IgD-negative memory B cell (primary cell): ENCODE measurements at regions not wholly inside any gene's neighbourhood (a gene's known extent, or its start where the extent isn't known, plus 50 kb on each side); places are given as distances from the start of the nearest gene placed in this dataset.

Experiments used
- H3K27ac Mint-ChIP-seq, 3 donors: one replicate each; pipeline ENCODE4 v1.8.0; 2020 to 2022; ENCODE audit warnings: mild to moderate bottlenecking in 3 of 3, mixed read lengths in 3 of 3, moderate library complexity in 1 of 3
- H3K27me3 Mint-ChIP-seq: one replicate; pipeline ENCODE4 v1.8.0; 2021; ENCODE audit warnings: mixed read lengths
- H3K36me3 Mint-ChIP-seq: one replicate; pipeline ENCODE4 v1.8.0; 2020; ENCODE audit warnings: mild to moderate bottlenecking, mixed read lengths
- H3K4me1 Mint-ChIP-seq, 3 donors: one replicate each; pipeline ENCODE4 v1.8.0; 2020 to 2022; ENCODE audit warnings: mixed read lengths in 3 of 3, mild to moderate bottlenecking in 1 of 3
- H3K4me3 Mint-ChIP-seq, 4 donors: one replicate each; pipeline ENCODE4 v1.8.0; 2020 to 2022; ENCODE audit warnings: mild to moderate bottlenecking in 4 of 4, mixed read lengths in 4 of 4, moderate library complexity in 3 of 4
- H3K9me3 Mint-ChIP-seq, 3 donors: one replicate each; pipeline ENCODE4 v1.8.0; 2020 to 2021; ENCODE audit warnings: mixed read lengths in 3 of 3, mild to moderate bottlenecking in 1 of 3

- Mint-ChIP-seq H3K27ac (no peak overlapping the region), H3K36me3 (no peaks in the 10 kb centered on the region), H3K4me1 (no peaks in the 10 kb centered on the region), H3K4me3 (no peak overlapping the region), H3K27me3 (peaks cover 5% of the 10 kb centered on the region), H3K9me3 (peaks cover 0 to 6% (median 3%) of the 10 kb centered on the region in 3 donors)
Measured at GRCh38 chr4:82005158-82005557, 368.6 kb downstream of the HNRNPD start.

- Mint-ChIP-seq H3K4me3 (no peak overlapping the region), H3K27me3 (no peaks in the 10 kb centered on the region), H3K36me3 (no peaks in the 10 kb centered on the region), H3K27ac (no peak overlapping the region), H3K9me3 (peaks cover 0 to 4% (median 0%) of the 10 kb centered on the region in 3 donors), H3K4me1 (no peaks in the 10 kb centered on the region)
Measured at GRCh38 chr4:81997313-81997712, 376.5 kb downstream of the HNRNPD start.

DNA sequence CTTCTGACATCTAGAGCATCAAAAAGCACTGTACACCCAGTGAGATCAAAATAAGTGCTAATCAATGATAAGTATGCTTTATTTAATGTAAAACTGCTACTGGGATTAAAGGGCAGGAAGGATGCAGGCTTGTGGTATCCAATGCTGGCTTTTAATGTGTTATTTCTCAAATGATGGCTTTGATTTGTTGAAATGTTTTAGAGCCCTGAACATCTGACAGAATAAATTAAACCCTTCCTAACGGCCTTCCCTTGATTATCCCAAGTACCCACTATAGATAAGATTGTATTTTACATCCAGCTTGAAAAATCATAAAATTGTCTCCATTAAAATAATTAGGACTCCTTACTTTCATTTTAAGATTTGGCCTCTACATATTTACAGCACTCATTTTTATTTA lies 382.9 kb downstream of the HNRNPD start:
- H3K4me1 Mint-ChIP-seq = no peaks in the 10 kb centered on the region
- no peak overlapping the region for H3K4me3 Mint-ChIP-seq
- H3K9me3 Mint-ChIP-seq = no peaks in the 10 kb centered on the region
- peaks cover 5% of the 10 kb centered on the region for H3K27me3 Mint-ChIP-seq
- no peak overlapping the region for H3K27ac Mint-ChIP-seq
- no peaks in the 10 kb centered on the region for H3K36me3 Mint-ChIP-seq

GRCh38 chr4:81990211-81990610 lies 383.6 kb downstream of the HNRNPD start:
- Mint-ChIP-seq H3K4me3 (no peak overlapping the region), H3K27ac (no peak overlapping the region), H3K27me3 (peaks cover 5% of the 10 kb centered on the region), H3K9me3 (no peaks in the 10 kb centered on the region), H3K36me3 (no peaks in the 10 kb centered on the region), H3K4me1 (no peaks in the 10 kb centered on the region)

- Mint-ChIP-seq H3K27me3 (peaks cover 5% of the 10 kb centered on the region), H3K27ac (no peak overlapping the region), H3K36me3 (no peaks in the 10 kb centered on the region), H3K9me3 (no peaks in the 10 kb centered on the region), H3K4me3 (no peak overlapping the region), H3K4me1 (no peaks in the 10 kb centered on the region)
Measured at GRCh38 chr4:81989202-81989601, 384.6 kb downstream of the HNRNPD start.

DNA sequence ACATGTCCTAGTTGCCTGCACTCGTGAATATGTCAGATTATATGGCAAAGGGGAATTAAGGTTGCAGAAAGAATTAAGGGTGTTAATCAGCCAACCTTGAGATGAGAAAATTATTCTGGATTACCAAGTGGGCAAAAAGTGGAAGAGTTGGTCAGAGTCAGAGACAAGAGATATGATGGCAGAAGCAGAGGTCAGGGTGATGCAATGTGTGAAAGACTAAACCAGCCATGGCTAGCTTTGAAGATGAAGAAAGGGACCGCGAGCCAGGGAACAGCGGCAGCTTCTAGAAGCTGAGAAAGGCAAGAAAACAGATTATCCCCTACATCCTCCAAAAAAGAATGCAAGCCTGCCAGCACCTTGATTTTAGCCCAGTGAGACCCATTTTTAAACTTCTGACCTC lies 385.6 kb downstream of the HNRNPD start:
- Mint-ChIP-seq H3K9me3 (no peaks in the 10 kb centered on the region), H3K27ac (no peak overlapping the region)

GRCh38 chr4:81984746-81985145 lies 389.0 kb downstream of the HNRNPD start:
- Mint-ChIP-seq H3K27me3 (peaks cover 1% of the 10 kb centered on the region), H3K4me1 (peaks cover 8 to 10% (median 10%) of the 10 kb centered on the region in 3 donors), H3K4me3 (no peak overlapping the region)

More for the DNA sequence above, 385.6 kb downstream of the HNRNPD start:
- no peak overlapping the region for H3K4me3 Mint-ChIP-seq
- no peaks in the 10 kb centered on the region for H3K36me3 Mint-ChIP-seq
- peaks cover 5% of the 10 kb centered on the region for H3K27me3 Mint-ChIP-seq
- peaks cover 3 to 4% (median 4%) of the 10 kb centered on the region in 3 donors for H3K4me1 Mint-ChIP-seq

DNA sequence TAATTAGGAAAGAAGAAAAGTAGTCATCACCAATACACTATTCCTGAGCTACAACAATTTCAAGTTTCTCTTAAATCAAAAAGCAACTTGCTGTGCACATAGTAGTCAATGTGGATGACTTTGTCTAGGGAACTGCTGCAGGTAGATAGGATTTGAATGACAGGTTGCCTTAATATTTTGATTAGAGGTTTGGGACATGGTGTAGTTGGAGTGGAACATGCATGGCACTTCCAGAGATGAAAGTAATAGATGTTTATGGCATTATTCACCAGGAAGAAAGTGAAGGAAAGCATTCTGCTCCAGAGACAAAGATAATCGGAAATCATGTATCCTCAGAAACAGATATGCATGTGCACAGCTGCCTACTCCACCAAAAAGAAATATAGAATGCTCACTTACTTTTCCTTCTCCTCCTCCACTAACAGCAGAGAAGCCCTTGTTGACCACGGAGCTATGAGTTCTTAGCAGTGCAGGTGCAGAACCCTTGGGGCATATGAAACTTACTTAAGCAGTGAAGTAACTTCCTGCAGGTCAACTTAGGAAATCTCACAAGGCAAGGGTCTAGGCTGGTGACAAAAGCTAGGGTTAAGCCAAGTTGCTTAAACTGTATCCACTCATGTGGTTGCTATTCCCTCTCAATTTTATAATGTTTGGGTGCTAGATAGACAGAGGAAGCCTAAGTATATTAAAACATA lies 390.8 kb downstream of the HNRNPD start:
- Mint-ChIP-seq H3K27me3 (peaks cover 1% of the 10 kb centered on the region), H3K9me3 (no peaks in the 10 kb centered on the region), H3K27ac (no peak overlapping the region), H3K4me3 (no peak overlapping the region), H3K4me1 (peaks cover 8 to 11% (median 10%) of the 10 kb centered on the region in 3 donors), H3K36me3 (no peaks in the 10 kb centered on the region)

More at GRCh38 chr4:81984746-81985145, 389.0 kb downstream of the HNRNPD start:
- Mint-ChIP-seq H3K27ac (no peak overlapping the region), H3K9me3 (no peaks in the 10 kb centered on the region), H3K36me3 (no peaks in the 10 kb centered on the region)

DNA sequence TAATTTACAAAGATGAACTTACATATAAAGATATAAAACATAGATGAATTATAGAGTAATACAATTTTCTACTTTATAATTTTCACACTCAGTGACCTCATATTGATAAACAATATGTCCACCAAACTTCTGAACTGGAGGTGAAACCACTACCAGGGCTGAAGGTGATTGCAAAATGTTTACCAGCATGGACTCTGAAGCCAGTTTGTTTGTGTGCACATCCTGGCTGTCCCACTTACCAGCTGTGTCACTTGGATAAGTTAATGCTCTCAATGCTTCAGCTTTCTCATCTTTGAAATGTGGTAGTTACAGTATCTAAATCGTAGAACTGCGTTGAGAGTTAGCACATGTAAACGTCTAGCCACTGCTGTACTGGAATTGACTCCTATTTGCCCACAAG lies 392.6 kb downstream of the HNRNPD start:
- H3K36me3 Mint-ChIP-seq = peaks cover 2% of the 10 kb centered on the region
- H3K4me3 Mint-ChIP-seq = no peak overlapping the region
- H3K27me3 Mint-ChIP-seq = no peaks in the 10 kb centered on the region
- no peak overlapping the region for H3K27ac Mint-ChIP-seq
- H3K9me3 Mint-ChIP-seq = no peaks in the 10 kb centered on the region
- H3K4me1 Mint-ChIP-seq = peaks cover 16 to 21% (median 18%) of the 10 kb centered on the region in 3 donors

DNA sequence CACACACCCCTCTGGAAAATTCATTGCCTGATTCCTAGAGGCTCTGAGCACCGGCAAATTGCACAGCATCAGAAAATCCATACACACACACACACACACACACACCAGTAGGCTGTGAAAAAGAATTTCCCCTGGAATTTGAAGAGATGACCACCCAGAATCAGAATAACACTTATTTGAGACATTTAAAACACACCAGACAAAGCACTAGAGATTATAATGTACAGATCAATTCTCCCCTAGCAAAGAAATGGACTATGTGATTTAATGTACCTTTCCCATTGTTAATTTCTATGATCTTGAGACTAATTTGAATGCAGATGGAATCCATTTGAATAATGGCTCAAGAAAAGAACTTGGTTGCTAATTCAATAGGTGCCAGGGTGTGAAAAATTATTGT lies 399.3 kb downstream of the HNRNPD start:
- Mint-ChIP-seq H3K27me3 (no peaks in the 10 kb centered on the region), H3K27ac (no peak overlapping the region), H3K9me3 (no peaks in the 10 kb centered on the region)

GRCh38 chr4:81971637-81972381 lies 402.0 kb downstream of the HNRNPD start:
- Mint-ChIP-seq H3K36me3 (peaks cover 2% of the 10 kb centered on the region), H3K4me1 (no peaks in the 10 kb centered on the region), H3K4me3 (no peak overlapping the region), H3K9me3 (no peaks in the 10 kb centered on the region), H3K27me3 (peaks cover 7% of the 10 kb centered on the region), H3K27ac (no peak overlapping the region)

More for the DNA sequence above, 399.3 kb downstream of the HNRNPD start:
- H3K36me3 Mint-ChIP-seq = peaks cover 2% of the 10 kb centered on the region
- no peak overlapping the region for H3K4me3 Mint-ChIP-seq
- H3K4me1 Mint-ChIP-seq = peaks cover 8 to 12% (median 8%) of the 10 kb centered on the region in 3 donors

- no peaks in the 10 kb centered on the region for H3K4me1 Mint-ChIP-seq
- H3K36me3 Mint-ChIP-seq = no peaks in the 10 kb centered on the region
- H3K27ac Mint-ChIP-seq = no peak overlapping the region
- peaks cover 9% of the 10 kb centered on the region for H3K27me3 Mint-ChIP-seq
- no peak overlapping the region for H3K4me3 Mint-ChIP-seq
- H3K9me3 Mint-ChIP-seq = no peaks in the 10 kb centered on the region
Measured at GRCh38 chr4:81971061-81971460, 402.7 kb downstream of the HNRNPD start.

DNA sequence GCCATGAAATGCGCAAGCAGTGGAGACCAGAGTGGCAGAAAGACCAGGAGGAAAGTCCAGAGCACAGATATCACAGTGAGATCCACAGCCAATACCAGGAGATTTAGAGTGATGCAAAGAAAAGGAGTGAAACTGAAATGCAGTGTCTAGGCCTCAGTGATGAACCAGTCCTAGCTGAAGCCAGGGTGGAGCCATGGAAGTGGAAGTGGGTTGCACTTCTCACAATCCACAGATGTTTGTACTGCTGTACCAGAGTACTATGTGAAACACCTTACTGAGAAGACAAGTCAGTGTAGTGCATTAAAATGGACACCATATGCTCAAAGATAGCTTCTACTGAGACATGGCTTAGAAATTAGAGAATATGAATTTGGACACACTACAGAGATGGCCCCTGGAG lies 403.3 kb downstream of the HNRNPD start:
- no peak overlapping the region for H3K4me3 Mint-ChIP-seq
- H3K27me3 Mint-ChIP-seq = peaks cover 9% of the 10 kb centered on the region
- H3K36me3 Mint-ChIP-seq = no peaks in the 10 kb centered on the region
- H3K27ac Mint-ChIP-seq = no peak overlapping the region
- H3K4me1 Mint-ChIP-seq = peaks cover 0 to 2% (median 0%) of the 10 kb centered on the region in 3 donors
- H3K9me3 Mint-ChIP-seq = no peaks in the 10 kb centered on the region

DNA sequence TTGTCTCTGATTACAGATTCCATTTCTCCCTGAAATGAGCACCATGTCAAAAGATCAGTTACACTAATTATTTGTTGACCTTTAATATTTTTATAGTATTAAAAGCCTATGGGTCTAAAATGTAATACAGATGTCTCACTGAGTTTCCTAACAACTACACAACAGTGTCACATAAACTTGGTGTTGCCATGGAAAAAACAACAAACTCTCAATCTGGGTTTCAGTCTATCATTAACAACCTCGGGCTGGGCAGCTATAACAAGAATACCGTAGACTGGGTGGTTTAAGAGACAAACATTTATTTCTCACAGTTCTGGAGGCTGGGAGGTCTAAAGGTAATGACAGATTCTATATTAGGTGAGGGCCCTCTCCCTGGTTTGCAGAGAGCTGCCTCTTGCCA lies 407.1 kb downstream of the HNRNPD start:
- Mint-ChIP-seq H3K9me3 (peaks cover 0 to 1% (median 0%) of the 10 kb centered on the region in 3 donors), H3K4me3 (no peak overlapping the region), H3K27ac (no peak overlapping the region), H3K36me3 (no peaks in the 10 kb centered on the region), H3K27me3 (peaks cover 9% of the 10 kb centered on the region), H3K4me1 (peaks cover 0 to 2% (median 0%) of the 10 kb centered on the region in 3 donors)

- H3K9me3 Mint-ChIP-seq = peaks cover 0 to 1% (median 0%) of the 10 kb centered on the region in 3 donors
- H3K27me3 Mint-ChIP-seq = peaks cover 9% of the 10 kb centered on the region
- H3K27ac Mint-ChIP-seq = no peak overlapping the region
- H3K36me3 Mint-ChIP-seq = no peaks in the 10 kb centered on the region
- H3K4me3 Mint-ChIP-seq = no peak overlapping the region
- H3K4me1 Mint-ChIP-seq = peaks cover 0 to 2% (median 0%) of the 10 kb centered on the region in 3 donors
Measured at GRCh38 chr4:81965911-81966310, 407.9 kb downstream of the HNRNPD start.
